RWPE2 (cell line): ENCODE measurements at regions not wholly inside any gene's neighbourhood (a gene's known extent, or its start where the extent isn't known, plus 50 kb on each side); places are given as distances from the start of the nearest gene placed in this dataset.

Experiments used
- ATAC-seq: fragments of 200-7000 bp; cut with Tn5 transposase; 3 replicates; pipeline ENCODE4 v1.9.1; 2021; ENCODE audit warnings: low read depth
- DNase-seq: peaks from one replicate; pipeline ENCODE4 v3.0.0-alpha.2; 2020; ENCODE audit warnings: low spot score
- H3K27ac ChIP-seq: fragments of 450-650 bp; 2 replicates; pipeline ENCODE4 v1.5.1; 2017; ENCODE audit warnings: mild to moderate bottlenecking; ENCODE audit not compliant: poor library complexity, severe bottlenecking
- H3K27me3 ChIP-seq: fragments of 250-450 bp; sonication (Bioruptor Pico); 2 replicates; pipeline ENCODE4 v1.5.1; 2021; ENCODE audit warnings: mild to moderate bottlenecking, moderate library complexity; ENCODE audit not compliant: insufficient read depth, poor library complexity, severe bottlenecking
- H3K36me3 ChIP-seq: fragments of 250-450 bp; sonication (Bioruptor Pico); 2 replicates; pipeline ENCODE4 v1.5.1; 2020; ENCODE audit warnings: low read depth, mild to moderate bottlenecking, moderate library complexity
- H3K4me1 ChIP-seq: fragments of 250-450 bp; sonication (Bioruptor Pico); 2 replicates; pipeline ENCODE4 v1.5.1; 2021; ENCODE audit warnings: mild to moderate bottlenecking, moderate library complexity; ENCODE audit not compliant: insufficient read depth, poor library complexity, severe bottlenecking
- H3K4me3 ChIP-seq: fragments of 250-450 bp; sonication (Bioruptor Pico); 2 replicates; pipeline ENCODE4 v1.5.1; 2021; ENCODE audit warnings: mild to moderate bottlenecking, moderate library complexity; ENCODE audit not compliant: severe bottlenecking
- H3K9me3 ChIP-seq: fragments of 250-450 bp; sonication (Bioruptor Pico); 2 replicates; pipeline ENCODE4 v1.5.1; 2021; ENCODE audit warnings: mild to moderate bottlenecking, moderate library complexity; ENCODE audit not compliant: severe bottlenecking
- CTCF ChIP-seq: fragments of 450-650 bp; IDR thresholded peaks from one replicate; pipeline ENCODE4 v1.5.1; 2017; ENCODE audit warnings: mild to moderate bottlenecking, moderate library complexity; ENCODE audit not compliant: poor library complexity, severe bottlenecking

DNA sequence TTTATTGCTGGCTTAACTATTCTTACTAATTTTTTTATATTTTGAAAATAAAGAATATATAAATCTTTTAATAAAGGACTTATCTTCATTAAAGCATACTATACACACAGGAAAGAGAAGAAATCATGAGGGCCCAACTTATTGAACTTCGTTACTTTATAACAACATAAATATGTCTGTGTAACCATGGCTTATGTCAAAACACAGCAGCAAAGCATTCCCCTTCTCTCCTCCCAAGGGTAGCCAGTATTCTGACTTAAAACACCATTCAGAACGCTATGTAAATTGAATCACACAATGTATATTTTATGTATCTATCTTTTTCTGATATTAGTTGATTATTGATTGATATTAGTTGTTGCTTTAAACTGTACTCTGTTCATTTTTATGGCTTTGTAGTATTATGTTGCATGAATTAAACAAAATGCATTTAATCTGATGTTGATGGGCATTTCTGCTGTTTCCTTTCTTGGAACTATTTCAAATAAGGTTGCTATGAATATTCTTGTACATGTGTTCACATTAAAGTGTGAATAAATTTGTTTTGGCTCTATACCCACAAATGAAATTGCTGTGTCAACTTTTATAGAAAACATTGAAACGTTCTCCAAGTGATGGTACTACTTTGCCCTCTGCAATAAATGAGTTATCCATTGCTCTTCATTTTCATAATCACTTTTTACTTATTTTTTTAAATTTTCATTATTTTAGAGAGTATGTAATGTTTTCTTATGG, 188.7 kb downstream of the RND3 start:
- Histone ChIP-seq H3K27me3 (no peaks in the 10 kb centered on the region), H3K4me1 (peaks cover 6% of the 10 kb centered on the region), H3K9me3 (peaks cover 12% of the 10 kb centered on the region), H3K27ac (no peak overlapping the region), H3K4me3 (no peak overlapping the region), H3K36me3 (0 out of 2 replicates have a peak, but pooled peaks cover 4% of the 10 kb centered on the region)
- no peak for DNase-seq
- ATAC-seq = no peak
- TF ChIP-seq CTCF = no peak

GRCh38 chr2:150296770-150297546, 190.5 kb downstream of the RND3 start:
- Histone ChIP-seq H3K4me3 (no peak overlapping the region), H3K9me3 (no peaks in the 10 kb centered on the region), H3K36me3 (no peaks in the 10 kb centered on the region), H3K27me3 (no peaks in the 10 kb centered on the region), H3K27ac (no peak overlapping the region), H3K4me1 (peaks cover 6% of the 10 kb centered on the region)
- TF ChIP-seq CTCF = no peak
- DNase-seq (no peak), ATAC-seq (peak; percentile 72; the same call in 2 of the 3 replicates)

- H3K27ac ChIP-seq = no peak overlapping the region
- H3K36me3 ChIP-seq = no peaks in the 10 kb centered on the region
- H3K4me1 ChIP-seq = peaks cover 6% of the 10 kb centered on the region
- DNase-seq (no peak), ATAC-seq (no peak)
- no peaks in the 10 kb centered on the region for H3K9me3 ChIP-seq
- no peak overlapping the region for H3K4me3 ChIP-seq
- no peaks in the 10 kb centered on the region for H3K27me3 ChIP-seq
- no peak for TF ChIP-seq CTCF
Observed at GRCh38 chr2:150295544-150295943, 191.9 kb downstream of the RND3 start.

DNA sequence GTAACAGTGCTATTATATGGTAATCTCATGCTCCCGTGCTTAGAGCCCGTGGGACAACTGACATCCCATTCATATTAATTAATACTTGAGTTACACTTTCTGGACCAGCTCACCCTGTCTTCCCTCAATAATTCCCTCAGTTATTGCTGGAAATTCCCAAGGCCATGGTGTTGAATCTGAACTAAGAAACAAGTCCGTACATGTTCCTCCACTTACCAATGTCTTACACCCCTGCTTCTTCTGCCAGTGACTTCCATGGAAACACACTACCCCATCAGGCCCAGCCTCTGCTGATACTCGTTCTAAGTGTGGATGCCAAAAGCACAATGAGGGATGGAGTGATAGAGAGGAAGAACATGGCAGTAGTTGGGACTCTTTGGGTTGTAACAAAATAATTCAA, 193.7 kb downstream of the RND3 start:
- H3K4me1 ChIP-seq = peaks cover 6% of the 10 kb centered on the region
- no peaks in the 10 kb centered on the region for H3K9me3 ChIP-seq
- H3K27ac ChIP-seq = no peak overlapping the region
- no peak overlapping the region for H3K4me3 ChIP-seq
- no peaks in the 10 kb centered on the region for H3K27me3 ChIP-seq
- H3K36me3 ChIP-seq = no peaks in the 10 kb centered on the region
- ATAC-seq (no peak), DNase-seq (no peak)
- no peak for TF ChIP-seq CTCF
